GM21423 (cell line): ENCODE measurements at regions not wholly inside any gene's neighbourhood (a gene's known extent, or its start where the extent isn't known, plus 50 kb on each side); places are given as distances from the start of the nearest gene placed in this dataset.
"Not testable (repeated sequence)": the region's sequence is repeated elsewhere in the genome, so short reads cannot be mapped to it uniquely, and the experiment has no call there.

ENCODE experiments used
- ATAC-seq: cut with Tn5 transposase; IDR thresholded peaks from one replicate; pipeline ENCODE4 v1.9.1; 2021; ENCODE audit warnings: mild to moderate bottlenecking, moderate library complexity; ENCODE audit not compliant: unreplicated experiment

DNA sequence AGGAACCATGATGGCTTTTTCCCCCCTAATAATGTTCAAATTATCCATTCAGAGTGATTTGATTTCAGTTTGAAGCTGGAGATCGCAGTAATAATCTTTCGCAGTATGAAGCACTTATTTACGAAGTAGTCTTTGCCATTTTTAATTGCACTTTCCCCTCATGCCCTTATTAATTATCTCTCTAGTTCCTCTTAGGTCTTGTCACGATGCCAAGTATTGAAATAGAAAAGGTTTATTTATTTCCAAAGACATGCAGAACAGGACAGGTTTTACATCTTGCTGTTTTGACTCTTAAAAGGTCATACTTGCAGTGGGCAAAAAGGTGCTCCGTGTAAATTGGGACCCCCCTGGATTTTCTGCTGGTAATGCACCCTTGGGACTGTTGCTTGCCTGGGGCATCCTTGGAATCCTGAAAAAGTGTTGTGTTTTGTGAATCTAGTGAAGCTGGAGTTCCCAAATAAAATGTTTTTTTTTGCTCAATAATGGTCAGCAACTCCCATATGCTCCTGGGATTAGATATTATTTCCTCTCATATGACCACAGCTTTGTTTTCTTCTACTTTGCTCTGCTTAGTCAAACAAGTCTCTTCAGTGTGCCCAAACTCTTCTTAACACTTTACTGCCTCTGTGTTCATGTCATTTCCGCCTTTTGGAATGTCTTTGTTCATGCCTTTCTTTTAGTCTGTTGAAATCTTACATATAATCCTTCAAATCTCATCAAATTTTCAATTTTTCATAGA, 278.3 kb downstream of the TMEM38B start:
- no peak for ATAC-seq

DNA sequence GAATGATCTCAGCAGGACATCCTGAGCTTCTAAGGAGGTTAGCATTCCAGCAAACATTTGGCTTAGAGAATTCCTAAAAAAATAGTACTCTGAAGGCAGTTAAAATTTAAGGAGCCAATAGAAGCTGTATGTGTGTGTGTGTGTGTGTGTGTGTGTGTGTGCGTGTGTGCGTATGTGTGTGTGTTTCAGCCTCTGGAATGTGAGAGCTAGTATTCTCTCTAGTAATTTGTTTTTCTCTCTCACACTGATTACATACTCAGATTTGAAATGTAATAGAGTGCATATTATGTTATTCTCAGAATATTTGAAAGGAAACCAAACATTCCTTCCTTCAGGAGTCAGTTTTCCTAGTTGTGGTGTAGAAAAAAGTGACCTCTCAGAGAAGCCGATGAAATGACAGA, 279.6 kb downstream of the TMEM38B start:
- no peak for ATAC-seq

DNA sequence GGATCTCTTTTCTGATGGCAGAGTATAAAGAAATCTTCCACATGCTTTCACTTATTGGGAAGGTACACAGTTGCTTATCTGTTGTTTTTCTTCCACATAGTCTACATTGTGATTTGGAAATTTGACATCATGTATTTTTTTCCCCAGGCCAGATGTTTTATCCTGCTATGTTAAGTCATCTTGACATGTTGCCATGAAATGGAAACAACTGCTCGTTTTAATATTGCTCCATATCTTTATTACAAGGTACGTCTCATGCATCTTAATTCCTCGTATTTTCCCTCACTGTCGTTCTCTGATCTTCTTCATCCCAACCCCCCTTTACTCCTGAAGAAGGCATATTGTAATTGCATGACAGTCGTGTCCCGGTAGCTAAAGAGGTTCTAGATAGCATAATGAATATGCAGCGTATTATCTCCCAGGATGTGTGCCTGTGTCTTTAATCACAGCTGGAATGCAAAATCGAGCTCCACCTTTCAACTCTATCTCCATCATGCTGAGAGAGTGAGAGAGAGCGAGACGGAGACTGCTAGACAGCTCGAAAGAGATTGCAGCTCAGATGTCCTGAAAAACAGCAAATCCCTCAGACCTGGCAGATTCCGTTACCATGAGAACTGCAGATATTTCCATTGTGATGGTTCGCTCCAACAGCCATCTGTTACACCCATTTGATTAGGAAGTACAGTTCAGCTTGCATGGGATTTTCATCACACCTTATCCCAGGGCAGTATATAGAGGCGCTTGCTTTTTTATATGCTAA, 281.7 kb downstream of the TMEM38B start:
- no peak for ATAC-seq

DNA sequence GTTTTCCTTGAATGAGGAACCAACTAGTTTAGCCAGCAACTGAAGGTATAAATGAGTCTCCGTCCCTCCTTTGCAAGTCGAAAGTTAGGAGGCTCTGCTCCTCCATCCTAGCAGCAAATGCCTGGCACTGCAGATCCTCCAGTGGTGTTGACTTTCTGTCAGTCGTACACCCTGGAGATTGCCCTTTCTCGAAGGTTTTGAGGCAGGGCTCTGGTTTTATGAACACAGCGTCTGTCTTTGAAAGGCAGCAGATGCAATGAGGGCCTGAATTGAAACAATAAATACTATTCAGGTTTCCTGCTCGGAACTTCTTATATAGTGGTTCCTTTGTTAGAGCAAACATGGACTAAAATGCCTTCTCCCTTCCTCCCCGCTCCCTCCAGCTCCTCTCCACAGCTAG, 284.0 kb downstream of the TMEM38B start:
- ATAC-seq: no peak

DNA sequence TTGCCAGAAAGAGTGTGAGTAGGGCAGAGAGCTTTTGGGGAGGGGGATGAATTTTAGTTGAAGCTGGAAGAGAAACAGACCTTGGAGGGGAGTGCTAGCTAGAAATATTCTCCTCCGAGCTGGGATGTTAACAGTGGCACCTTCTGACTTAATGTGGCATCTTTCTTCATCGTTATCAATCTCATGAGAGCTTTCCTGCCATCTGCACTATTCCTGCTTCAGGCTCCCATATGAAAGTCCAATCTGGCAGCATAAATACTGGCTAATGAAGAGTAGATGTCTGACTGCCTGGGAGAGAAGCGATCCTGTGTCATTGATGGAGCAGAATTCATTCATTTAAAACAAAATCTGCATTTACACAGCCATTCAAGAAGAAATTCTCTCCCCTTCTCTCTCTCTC, 284.5 kb downstream of the TMEM38B start:
- no peak for ATAC-seq

DNA sequence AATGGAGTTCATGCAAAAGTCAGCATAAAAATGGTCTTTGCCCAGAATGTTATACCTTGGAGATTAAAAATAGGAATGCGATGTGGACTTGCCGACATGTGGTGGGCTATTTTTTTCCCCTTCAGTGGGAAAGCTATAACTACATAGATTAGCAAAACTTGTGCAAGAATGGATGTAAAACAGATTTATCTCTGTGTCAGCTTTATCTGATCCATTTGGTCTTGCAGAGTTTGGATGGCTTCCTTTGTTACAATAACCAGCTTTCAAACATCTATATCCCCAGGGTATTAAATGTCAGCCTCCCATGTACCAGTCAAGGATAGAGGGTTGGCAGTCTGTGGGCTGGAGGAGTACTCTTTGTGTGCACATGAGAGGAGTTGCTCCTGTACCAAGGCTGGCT, 284.9 kb downstream of the TMEM38B start:
- ATAC-seq: no peak

DNA sequence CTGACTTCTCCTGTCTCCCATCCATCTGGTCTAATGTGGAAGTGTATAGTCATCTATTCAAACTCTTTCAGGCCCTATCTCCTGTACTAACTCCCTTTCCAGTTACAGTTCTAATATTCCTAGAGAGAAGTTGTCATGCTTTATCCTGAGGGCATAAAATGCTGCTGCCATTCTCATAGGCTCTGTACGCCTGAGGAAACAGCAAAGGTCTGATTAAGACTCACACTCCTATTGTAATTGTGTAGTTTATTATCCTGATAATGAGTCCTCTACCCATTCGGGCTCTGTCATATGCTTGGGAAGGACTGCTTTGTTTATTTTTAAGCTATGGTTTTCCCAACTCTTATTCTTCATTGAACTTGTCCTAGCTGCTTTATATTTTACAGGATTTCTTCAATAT, 290.4 kb downstream of the TMEM38B start:
- no peak for ATAC-seq

DNA sequence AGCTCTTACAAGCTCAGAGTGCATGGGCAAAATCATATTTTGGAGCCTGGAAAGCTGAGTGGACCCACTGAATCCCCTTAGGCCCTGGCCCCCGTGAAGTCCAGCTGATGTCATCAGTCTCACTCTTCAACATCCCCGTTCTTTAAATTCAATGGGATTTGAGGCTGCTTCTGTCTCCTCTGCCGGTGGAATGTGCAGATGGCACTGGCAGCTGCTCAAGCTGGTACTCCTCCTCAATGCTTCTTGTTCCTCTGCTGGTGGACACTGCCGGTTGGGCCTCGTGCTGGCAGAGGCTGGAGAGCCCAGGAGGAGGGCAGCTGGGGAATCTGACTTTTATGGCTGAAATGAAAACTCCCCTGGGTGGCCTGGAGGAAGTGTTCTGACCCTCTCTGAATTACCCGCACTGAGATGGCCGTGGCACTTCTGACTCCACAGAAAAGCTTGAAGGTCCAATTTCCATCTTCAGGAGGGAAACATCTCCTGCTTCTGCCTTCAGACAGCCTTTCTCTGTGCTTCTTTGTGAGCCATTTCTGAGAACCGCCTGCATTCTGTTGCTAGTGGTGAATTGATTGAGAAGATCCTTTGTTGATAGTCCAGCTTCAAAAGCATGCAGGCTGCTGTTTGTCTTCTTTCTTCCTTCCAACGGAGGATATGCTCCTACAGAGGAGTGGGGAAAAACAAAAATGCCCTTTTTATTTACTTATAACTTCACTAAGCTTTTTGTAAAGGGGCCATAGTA, 298.9 kb downstream of the TMEM38B start:
- ATAC-seq: no peak

DNA sequence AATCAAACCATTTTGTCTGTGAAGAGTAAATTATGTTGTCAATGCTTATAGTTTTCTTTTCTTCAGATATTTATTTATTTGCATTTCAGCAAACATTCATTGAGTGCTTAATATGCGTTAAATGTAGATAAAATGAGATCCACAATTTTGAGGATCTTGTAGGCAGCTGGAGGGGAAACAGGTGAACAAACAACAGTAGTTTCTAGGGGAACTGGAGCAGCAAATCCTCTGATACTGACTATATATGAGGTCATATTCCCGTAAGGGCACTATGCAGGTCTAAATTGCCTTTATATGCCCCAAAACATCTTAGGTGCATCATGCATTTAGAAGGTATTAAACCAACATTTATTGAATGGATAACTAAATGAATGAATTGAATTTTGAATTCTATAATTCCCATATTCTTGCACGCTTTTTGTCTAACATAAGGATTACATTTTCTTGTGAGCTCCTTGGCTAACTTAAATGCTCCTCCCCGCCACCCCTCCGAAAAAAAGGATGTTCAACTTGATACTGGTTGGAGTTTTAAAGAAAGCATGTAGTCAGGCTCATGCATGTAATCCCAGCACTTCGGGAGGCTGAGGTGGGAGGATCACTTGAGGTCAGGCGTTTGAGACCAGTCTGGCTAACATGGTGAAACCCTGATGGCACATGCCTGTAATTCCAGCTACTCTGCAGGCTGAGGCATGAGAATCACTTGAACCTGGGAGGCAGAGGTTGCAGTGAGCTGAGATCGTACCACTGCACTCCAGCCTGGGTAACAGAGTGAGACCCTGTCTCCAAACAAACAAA, 299.8 kb downstream of the TMEM38B start:
- no peak for ATAC-seq

DNA sequence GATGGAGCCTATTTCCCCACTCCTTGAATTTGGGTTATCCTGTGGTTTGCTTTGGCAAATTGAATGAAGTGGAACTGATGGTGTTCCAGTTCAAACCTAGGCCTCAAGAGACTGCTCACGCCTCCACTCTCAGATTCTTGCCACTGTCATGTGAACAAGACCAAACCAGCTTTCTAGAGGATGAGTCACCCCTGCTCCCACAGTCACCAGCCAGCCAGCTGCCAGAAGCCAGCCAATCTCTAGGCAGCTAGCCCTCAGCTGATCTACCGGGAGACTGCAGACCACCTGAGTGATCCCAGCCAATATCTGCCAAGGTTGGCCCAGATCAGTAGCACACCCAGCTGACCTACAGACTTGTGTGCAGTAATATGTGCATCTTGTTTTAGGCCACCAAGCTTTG, 300.6 kb downstream of the TMEM38B start:
- no peak for ATAC-seq

DNA sequence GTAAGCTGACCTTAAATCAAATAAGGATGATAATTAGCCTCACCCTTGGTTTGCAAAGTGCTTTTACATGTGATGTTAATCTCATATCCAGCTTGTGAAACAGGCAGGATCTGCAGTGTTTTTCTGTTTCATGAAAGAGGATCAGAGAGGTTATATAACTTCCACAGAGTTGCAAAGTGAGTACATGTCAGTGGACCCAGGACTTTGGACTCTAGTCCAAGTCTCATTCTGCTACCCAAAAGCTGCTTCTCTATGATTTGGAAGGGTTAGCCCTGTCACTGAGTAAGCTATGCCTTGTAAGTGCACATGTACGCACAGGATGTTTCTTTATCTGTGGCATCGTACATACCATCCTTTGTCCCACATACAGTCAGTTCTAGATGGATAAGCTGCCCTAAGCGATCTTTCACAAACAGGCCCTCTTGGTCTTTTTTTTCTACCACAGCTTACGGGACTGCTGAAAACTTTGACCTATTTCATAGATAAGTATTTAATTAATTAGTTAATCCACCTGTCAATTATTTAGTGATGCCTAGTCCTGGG, 322.9 kb downstream of the TMEM38B start:
- ATAC-seq: no peak

DNA sequence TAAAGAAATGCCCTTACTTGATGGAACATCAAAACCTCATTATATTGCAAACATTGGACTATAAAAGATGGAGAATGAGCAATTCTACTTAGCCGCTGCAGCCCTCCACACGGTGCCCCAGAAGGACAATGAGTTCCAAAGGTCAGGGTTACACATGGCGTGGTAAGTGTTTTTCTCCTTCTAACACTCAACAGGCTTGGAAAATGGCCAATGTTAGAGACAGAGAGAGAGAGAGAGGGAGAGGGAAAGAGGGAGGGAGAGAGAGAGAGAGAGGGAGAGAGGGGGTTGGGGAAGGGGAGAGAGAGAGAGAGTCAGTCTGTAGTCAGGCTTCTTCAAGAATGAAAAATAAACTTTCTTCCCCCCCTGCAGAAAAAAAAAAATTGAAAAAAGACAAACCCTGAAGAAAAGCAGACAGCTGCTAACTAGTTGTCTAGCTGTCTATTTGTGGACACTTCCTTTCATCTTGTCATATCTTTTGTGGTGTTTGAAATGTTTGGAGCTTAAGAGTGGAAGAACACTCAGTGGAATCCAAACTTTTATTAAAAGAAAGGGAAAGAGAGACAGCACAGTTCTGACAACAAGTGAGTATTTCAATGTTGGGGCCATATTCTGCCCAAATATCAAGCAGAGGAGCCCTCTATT, 324.8 kb downstream of the TMEM38B start:
- ATAC-seq: no peak

DNA sequence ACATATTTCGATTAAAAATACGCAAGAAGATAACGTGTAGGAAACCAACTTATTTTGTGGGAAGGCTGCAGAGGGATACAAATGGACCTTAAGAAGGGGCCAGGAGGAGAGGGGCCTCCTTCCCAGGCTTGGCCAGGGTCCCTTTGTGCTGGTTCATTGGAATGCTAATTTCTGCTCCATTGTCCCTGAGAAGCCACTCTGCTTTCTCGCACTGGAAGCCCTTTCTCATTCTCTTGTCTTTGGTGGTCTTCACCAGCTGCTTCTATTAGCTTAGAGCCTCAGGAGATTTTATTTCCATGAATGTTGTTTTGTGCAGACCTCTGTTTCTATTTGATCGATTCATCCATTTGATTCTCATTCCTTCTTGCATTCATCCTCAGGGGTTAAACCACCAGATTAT, 325.4 kb downstream of the TMEM38B start:
- ATAC-seq: no peak

DNA sequence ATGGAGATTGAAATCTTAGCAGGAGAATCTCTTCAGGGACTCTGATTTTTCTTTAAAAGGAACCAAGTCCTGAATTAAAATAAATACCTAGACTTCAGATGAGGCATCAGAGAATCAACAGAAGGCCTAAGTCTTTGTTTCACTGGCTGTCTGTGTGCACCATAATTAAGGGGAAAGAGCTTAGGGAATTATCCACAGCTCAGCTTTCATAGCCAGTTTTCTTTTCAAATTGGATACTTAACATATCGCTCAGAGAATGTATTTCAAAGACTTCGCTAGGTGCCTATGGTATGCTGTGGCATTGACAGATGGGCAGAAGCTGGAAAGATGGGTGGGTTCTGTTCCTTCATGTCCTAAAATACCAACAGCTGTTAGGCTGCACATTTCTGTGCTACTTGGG, 325.8 kb downstream of the TMEM38B start:
- ATAC-seq: no peak

DNA sequence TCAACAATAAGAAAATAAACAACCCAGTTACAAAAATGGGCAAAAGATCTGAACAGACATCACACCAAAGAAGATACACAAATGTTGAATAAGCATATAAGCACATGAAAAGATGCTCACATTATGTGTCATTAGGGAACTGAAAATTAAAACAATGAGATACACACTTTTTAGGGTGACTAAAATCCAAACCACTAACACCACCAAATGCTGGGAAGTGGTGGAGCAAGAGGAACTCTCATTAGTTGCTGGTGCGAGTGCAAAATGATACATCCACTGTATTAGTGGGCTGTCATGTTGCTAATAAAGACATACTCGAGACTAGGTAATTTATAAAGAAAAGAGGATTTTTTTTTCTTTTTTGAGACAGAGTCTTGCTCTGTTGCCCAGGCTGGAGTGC, 329.1 kb downstream of the TMEM38B start:
- no peak for ATAC-seq

DNA sequence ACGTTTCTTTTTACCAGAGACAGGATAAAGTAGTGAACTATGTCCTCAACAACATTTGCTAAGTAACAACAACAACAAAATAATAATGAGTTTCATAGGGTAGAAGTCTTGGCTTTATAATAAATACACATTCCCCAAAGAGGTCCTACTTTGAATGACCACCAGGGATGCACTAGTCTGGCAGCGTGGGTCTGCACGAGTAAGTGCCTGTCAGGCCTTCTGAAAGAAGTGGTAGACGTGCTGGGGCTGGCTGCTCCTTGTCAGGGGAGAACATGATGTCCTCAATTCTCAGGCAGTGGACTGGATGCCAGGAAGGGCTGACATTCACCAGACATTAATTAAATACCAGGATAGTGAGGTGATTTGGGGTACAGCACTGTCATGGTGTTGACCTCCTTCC, 331.1 kb downstream of the TMEM38B start:
- no peak for ATAC-seq

DNA sequence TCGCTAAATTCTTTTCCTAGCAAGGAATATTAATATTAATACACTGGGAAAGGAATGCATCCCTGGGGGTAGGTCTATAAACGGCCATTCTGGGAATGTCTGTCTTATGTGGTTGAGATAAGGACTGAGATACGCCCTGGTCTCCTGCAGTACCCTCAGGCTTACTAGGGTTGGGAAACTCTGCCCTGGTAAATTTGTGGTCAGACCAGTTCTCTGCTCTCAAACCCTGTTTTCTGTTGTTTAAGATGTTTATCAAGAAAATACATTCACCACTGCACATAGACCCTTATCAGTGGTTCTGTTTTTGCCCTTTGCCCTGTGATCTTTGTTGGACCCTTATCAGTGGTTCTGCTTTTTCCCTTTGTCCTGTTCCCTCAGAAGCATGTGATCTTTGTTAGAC, 335.8 kb downstream of the TMEM38B start:
- not testable (repeated sequence) for ATAC-seq

DNA sequence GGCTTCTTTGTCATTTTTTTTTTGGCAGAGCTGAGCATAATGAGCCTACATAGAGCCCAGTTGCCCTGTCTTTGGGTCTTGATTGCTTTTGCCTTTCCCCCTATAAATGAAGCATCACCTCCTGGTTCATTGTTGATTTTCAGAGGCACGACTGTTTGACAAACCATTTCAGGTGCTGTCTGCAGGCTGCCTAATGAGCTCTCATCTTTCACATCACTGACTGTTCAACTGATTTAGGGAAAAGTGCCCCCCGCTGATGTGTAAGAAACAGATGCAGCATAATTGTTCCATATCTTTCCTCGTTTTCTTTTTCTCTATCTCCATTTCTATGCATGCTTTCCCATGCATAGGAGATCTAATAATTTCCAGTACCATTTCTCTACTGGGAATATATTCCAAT, 338.6 kb downstream of the TMEM38B start:
- no peak for ATAC-seq

DNA sequence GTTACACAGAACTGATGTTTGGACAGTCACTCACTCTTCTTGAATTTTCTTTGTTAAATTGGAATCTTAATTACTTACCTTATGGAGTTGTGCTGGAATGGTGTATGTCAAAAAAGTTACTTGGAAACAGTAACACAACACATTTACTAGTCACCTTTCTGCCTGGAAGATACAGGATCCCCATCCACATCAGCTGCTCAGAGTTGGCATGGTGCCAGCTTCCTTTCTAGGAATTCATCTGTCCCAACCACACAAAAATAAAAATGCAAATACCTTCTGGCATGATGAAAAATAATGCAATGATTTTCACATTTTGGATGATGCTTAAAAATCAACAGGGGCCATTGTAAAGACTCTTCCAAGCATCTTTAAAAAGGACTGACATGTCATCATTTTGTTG, 341.5 kb downstream of the TMEM38B start:
- no peak for ATAC-seq

DNA sequence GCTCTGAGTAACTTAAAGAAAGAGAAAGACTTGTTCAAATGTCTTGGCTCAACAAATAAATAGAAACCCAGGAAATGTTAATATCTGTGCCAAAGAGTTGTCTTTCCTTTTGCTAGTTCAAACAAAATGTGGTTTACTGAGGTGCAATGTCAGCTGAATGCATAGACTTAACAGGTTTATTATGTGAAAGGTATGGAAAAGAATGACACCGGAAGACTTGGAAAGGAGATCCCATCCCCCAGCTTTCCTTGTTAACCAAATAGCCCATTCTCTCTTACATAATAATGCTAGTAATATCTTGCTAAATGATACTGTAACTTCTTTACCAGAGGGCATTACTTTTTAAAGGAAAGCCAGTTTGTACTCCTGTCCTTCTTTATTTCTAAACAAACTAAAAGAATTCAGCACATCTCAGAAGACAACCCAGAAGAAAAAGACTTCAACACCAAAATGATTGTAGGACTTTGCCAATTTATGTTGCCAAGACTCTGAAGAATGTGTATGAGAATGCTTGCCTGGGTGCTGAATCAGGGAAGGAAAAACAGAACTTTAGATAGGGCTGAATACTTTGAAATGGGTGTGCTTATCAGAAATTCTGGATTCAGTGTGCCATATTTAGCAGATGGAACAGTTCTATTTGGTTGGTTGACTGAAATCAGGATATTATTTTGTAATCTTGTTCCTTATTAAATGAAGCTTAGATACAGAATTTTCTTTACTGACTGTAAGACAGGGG, 344.1 kb downstream of the TMEM38B start:
- no peak for ATAC-seq
